ENCODE measurements at regions not wholly inside any gene's neighbourhood (a gene's known extent, or its start where the extent isn't known, plus 50 kb on each side); places are given as distances from the start of the nearest gene placed in this dataset.

- Histone ChIP-seq H3K4me1 (ENCODE audit: insufficient read depth, insufficient read length) (no peaks in the 10 kb centered on the region), H3K4me3 (ENCODE audit: insufficient read length, low read depth) (no peak overlapping the region), H3K36me3 (ENCODE audit: insufficient read depth, insufficient read length, low read length) (no peaks in the 10 kb centered on the region), H3K27me3 (ENCODE audit: insufficient read depth, insufficient read length) (no peaks in the 10 kb centered on the region), H3K9me3 (ENCODE audit: insufficient read depth, low read length) (no peaks in the 10 kb centered on the region), H3K9ac (ENCODE audit: insufficient read length, low read depth) (no peak overlapping the region)
- no peak for DNase-seq (ENCODE audit: low read depth, low spot score)
- TF ChIP-seq YY1 (IDR thresholded peaks at IDR 0.05; ENCODE audit: insufficient read depth, insufficient read length) (no peak), SUZ12 (IDR thresholded peaks at IDR 0.05; ENCODE audit: extremely low read depth, insufficient read depth, insufficient read length) (no peak), ZNF274 (IDR thresholded peaks at IDR 0.05; ENCODE audit: low read depth, low read length) (no peak)
These were observed 342.7 kb downstream of the TDRD15 start for GRCh38 chr2:21466341-21466927.

- no peak for TF ChIP-seq YY1 (IDR thresholded peaks at IDR 0.05; ENCODE audit: insufficient read depth, insufficient read length)
- no peak for TF ChIP-seq ZNF274 (IDR thresholded peaks at IDR 0.05; ENCODE audit: low read depth, low read length)
- no peak for TF ChIP-seq SUZ12 (IDR thresholded peaks at IDR 0.05; ENCODE audit: extremely low read depth, insufficient read depth, insufficient read length)
- Histone ChIP-seq H3K9me3 (ENCODE audit: insufficient read depth, low read length) (no peaks in the 10 kb centered on the region), H3K27me3 (ENCODE audit: insufficient read depth, insufficient read length) (no peaks in the 10 kb centered on the region), H3K9ac (ENCODE audit: insufficient read length, low read depth) (no peak overlapping the region), H3K4me1 (ENCODE audit: insufficient read depth, insufficient read length) (no peaks in the 10 kb centered on the region), H3K4me3 (ENCODE audit: insufficient read length, low read depth) (no peak overlapping the region), H3K36me3 (ENCODE audit: insufficient read depth, insufficient read length, low read length) (no peaks in the 10 kb centered on the region)
- DNase-seq (ENCODE audit: low read depth, low spot score): no peak
These were observed 343.6 kb downstream of the TDRD15 start for GRCh38 chr2:21467280-21467818.

- H3K36me3 ChIP-seq (ENCODE audit: insufficient read depth, insufficient read length, low read length): no peaks in the 10 kb centered on the region
- TF ChIP-seq SUZ12 (IDR thresholded peaks at IDR 0.05; ENCODE audit: extremely low read depth, insufficient read depth, insufficient read length): no peak
- TF ChIP-seq ZNF274 (IDR thresholded peaks at IDR 0.05; ENCODE audit: low read depth, low read length): no peak
- H3K9ac ChIP-seq (ENCODE audit: insufficient read length, low read depth): no peak overlapping the region
- no peaks in the 10 kb centered on the region for H3K4me1 ChIP-seq (ENCODE audit: insufficient read depth, insufficient read length)
- H3K27me3 ChIP-seq (ENCODE audit: insufficient read depth, insufficient read length): no peaks in the 10 kb centered on the region
- H3K4me3 ChIP-seq (ENCODE audit: insufficient read length, low read depth): no peak overlapping the region
- no peaks in the 10 kb centered on the region for H3K9me3 ChIP-seq (ENCODE audit: insufficient read depth, low read length)
- peak; percentile 36 for DNase-seq (ENCODE audit: low read depth, low spot score)
These were observed 344.1 kb downstream of the TDRD15 start for GRCh38 chr2:21467910-21468309.

DNA sequence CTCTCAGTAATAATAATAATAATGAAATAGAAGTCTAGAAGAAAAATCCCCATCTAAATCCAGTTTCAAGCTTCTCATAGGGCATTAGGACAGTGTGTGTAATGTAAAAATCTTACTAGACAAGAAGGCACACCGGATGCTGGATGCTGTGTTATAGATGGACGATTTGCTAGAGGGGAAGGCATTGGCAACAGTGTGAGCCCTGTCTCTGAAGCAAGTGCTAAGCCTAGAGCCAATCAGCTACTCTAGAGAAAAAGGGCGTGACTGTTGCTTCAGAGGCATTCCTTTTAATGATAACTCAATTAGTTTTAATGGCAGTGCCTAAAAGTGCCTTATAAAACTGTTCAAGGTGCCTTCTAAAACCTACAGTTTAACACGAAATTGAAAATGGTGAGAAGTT, 344.9 kb downstream of the TDRD15 start:
- H3K4me1 ChIP-seq (ENCODE audit: insufficient read depth, insufficient read length): no peaks in the 10 kb centered on the region
- H3K4me3 ChIP-seq (ENCODE audit: insufficient read length, low read depth): no peak overlapping the region
- DNase-seq (ENCODE audit: low read depth, low spot score): no peak
- TF ChIP-seq SUZ12 (IDR thresholded peaks at IDR 0.05; ENCODE audit: extremely low read depth, insufficient read depth, insufficient read length): no peak
- no peak for TF ChIP-seq YY1 (IDR thresholded peaks at IDR 0.05; ENCODE audit: insufficient read depth, insufficient read length)
- no peak for TF ChIP-seq ZNF274 (IDR thresholded peaks at IDR 0.05; ENCODE audit: low read depth, low read length)
- no peaks in the 10 kb centered on the region for H3K36me3 ChIP-seq (ENCODE audit: insufficient read depth, insufficient read length, low read length)
- H3K9me3 ChIP-seq (ENCODE audit: insufficient read depth, low read length): no peaks in the 10 kb centered on the region
- H3K27me3 ChIP-seq (ENCODE audit: insufficient read depth, insufficient read length): no peaks in the 10 kb centered on the region
- no peak overlapping the region for H3K9ac ChIP-seq (ENCODE audit: insufficient read length, low read depth)

DNA sequence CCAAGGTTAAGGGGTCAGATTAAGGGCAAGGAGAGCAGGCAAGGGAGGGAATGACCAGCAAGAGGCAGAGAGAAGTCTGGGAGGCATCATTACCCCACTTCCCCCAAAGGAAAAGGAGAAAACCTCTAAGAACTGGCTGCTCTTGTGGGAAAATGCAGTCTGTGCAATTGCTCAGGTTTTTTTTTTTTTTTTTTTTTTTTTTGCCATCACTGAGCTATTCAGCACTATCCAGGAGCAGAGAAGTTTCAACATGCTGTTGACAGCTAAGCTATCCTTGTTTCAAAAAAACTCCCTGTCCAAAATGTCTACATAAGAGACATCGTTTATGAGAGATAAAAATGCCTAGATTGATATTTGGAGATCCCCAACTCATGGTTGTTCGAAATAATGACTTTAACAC, 345.4 kb downstream of the TDRD15 start:
- no peaks in the 10 kb centered on the region for H3K9me3 ChIP-seq (ENCODE audit: insufficient read depth, low read length)
- H3K4me3 ChIP-seq (ENCODE audit: insufficient read length, low read depth): no peak overlapping the region
- H3K27me3 ChIP-seq (ENCODE audit: insufficient read depth, insufficient read length): no peaks in the 10 kb centered on the region
- no peak overlapping the region for H3K9ac ChIP-seq (ENCODE audit: insufficient read length, low read depth)
- H3K36me3 ChIP-seq (ENCODE audit: insufficient read depth, insufficient read length, low read length): no peaks in the 10 kb centered on the region
- DNase-seq (ENCODE audit: low read depth, low spot score): no peak
- no peaks in the 10 kb centered on the region for H3K4me1 ChIP-seq (ENCODE audit: insufficient read depth, insufficient read length)
- no peak for TF ChIP-seq YY1 (IDR thresholded peaks at IDR 0.05; ENCODE audit: insufficient read depth, insufficient read length)
- no peak for TF ChIP-seq ZNF274 (IDR thresholded peaks at IDR 0.05; ENCODE audit: low read depth, low read length)
- no peak for TF ChIP-seq SUZ12 (IDR thresholded peaks at IDR 0.05; ENCODE audit: extremely low read depth, insufficient read depth, insufficient read length)

DNA sequence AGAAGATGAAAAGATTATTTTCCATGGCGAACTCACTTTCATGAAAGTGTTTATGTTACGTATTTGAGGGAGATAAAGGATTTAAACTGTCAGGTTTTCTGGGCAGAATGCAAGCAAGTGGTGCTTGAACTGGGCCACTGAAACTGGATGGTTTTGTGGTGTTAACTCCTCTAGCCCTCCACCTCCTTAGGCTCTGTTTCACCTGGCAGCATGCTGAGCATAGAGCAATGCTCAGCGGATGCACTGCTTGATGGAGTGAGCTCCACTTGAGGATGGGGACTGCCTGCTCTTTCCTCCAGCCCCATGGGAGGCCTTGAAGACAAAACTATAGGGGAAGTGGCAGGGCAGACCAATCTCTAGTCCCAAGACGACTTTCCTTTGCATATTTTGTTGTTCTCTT, 345.8 kb downstream of the TDRD15 start:
- Histone ChIP-seq H3K9me3 (ENCODE audit: insufficient read depth, low read length) (no peaks in the 10 kb centered on the region), H3K9ac (ENCODE audit: insufficient read length, low read depth) (no peak overlapping the region), H3K4me3 (ENCODE audit: insufficient read length, low read depth) (no peak overlapping the region), H3K36me3 (ENCODE audit: insufficient read depth, insufficient read length, low read length) (no peaks in the 10 kb centered on the region), H3K4me1 (ENCODE audit: insufficient read depth, insufficient read length) (no peaks in the 10 kb centered on the region), H3K27me3 (ENCODE audit: insufficient read depth, insufficient read length) (no peaks in the 10 kb centered on the region)
- TF ChIP-seq SUZ12 (IDR thresholded peaks at IDR 0.05; ENCODE audit: extremely low read depth, insufficient read depth, insufficient read length) (no peak), ZNF274 (IDR thresholded peaks at IDR 0.05; ENCODE audit: low read depth, low read length) (no peak), YY1 (IDR thresholded peaks at IDR 0.05; ENCODE audit: insufficient read depth, insufficient read length) (no peak)
- no peak for DNase-seq (ENCODE audit: low read depth, low spot score)

- DNase-seq (ENCODE audit: low read depth, low spot score): no peak
- H3K9me3 ChIP-seq (ENCODE audit: insufficient read depth, low read length): no peaks in the 10 kb centered on the region
- no peak for TF ChIP-seq YY1 (IDR thresholded peaks at IDR 0.05; ENCODE audit: insufficient read depth, insufficient read length)
- TF ChIP-seq ZNF274 (IDR thresholded peaks at IDR 0.05; ENCODE audit: low read depth, low read length): no peak
- no peak for TF ChIP-seq SUZ12 (IDR thresholded peaks at IDR 0.05; ENCODE audit: extremely low read depth, insufficient read depth, insufficient read length)
- no peak overlapping the region for H3K4me3 ChIP-seq (ENCODE audit: insufficient read length, low read depth)
- H3K9ac ChIP-seq (ENCODE audit: insufficient read length, low read depth): no peak overlapping the region
- no peaks in the 10 kb centered on the region for H3K27me3 ChIP-seq (ENCODE audit: insufficient read depth, insufficient read length)
- H3K4me1 ChIP-seq (ENCODE audit: insufficient read depth, insufficient read length): no peaks in the 10 kb centered on the region
- no peaks in the 10 kb centered on the region for H3K36me3 ChIP-seq (ENCODE audit: insufficient read depth, insufficient read length, low read length)
These were observed 356.4 kb downstream of the TDRD15 start for GRCh38 chr2:21480162-21480561.
